Muscle of leg (tissue), 3 donors: ENCODE measurements at regions not wholly inside any gene's neighbourhood (a gene's known extent, or its start where the extent isn't known, plus 50 kb on each side); places are given as distances from the start of the nearest gene placed in this dataset.

Experiments
- DNase-seq: peaks from one replicate; pipeline ENCODE4 v3.0.0; 2013
- H3K27ac ChIP-seq: one replicate; pipeline ENCODE4 v1.5.1; 2013; ENCODE audit warnings: mild to moderate bottlenecking, low read length, control low read depth
- H3K27me3 ChIP-seq: one replicate; pipeline ENCODE4 v1.6.1; 2013; ENCODE audit warnings: low read length; ENCODE audit not compliant: control insufficient read depth, insufficient read depth
- H3K36me3 ChIP-seq: one replicate; pipeline ENCODE4 v1.6.1; 2013; ENCODE audit warnings: low read length; ENCODE audit not compliant: control insufficient read depth, insufficient read depth
- H3K4me1 ChIP-seq: one replicate; pipeline ENCODE4 v1.6.1; 2013; ENCODE audit warnings: low read length; ENCODE audit not compliant: control insufficient read depth, insufficient read depth
- H3K4me3 ChIP-seq: one replicate; pipeline ENCODE4 v1.5.1; 2013; ENCODE audit warnings: low read length, control low read depth
- H3K9me3 ChIP-seq: replicated peaks from 2 replicates; pipeline ENCODE4 v1.6.1; 2013; ENCODE audit warnings: low read depth, low read length; ENCODE audit not compliant: control insufficient read depth
- WGBS: methylation state at CpG from one replicate; pipeline ENCODE4 v1.1.5; 2013; ENCODE audit warnings: missing lambda C conversion rate; ENCODE audit not compliant: insufficient coverage; 5-methylcytosine and 5-hydroxymethylcytosine counted together

GRCh38 chr13:82905071-82905470, 977.2 kb downstream of the SLITRK1 start:
- Histone ChIP-seq H3K4me3 (no peak overlapping the region), H3K36me3 (no peaks in the 10 kb centered on the region), H3K27me3 (no peaks in the 10 kb centered on the region), H3K9me3 (no peaks in the 10 kb centered on the region), H3K27ac (no peak overlapping the region), H3K4me1 (no peaks in the 10 kb centered on the region)
- DNase-seq = no peak
- WGBS = no CpG with 5 or more reads among the region's 2 CpGs

DNA sequence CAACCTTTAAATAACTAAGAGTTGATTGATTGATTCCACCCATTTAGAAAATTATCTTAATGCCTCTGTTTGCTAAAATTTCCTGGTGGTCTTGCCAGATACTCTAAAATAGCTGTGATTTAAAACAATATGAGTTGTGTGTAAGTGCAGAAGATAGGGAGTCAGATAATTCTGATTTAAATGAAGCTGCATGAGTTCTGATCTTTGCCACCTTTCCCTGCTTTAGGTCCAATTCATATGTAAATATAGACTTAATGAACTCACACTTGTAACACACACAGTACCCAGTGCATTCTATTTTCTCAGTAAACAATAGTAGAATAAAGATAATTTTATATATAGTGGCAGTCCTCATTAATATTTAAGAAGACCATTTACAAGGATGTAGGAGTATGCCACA, 981.8 kb downstream of the SLITRK1 start:
- DNase-seq = no peak
- Histone ChIP-seq H3K27me3 (no peaks in the 10 kb centered on the region), H3K9me3 (no peaks in the 10 kb centered on the region), H3K36me3 (no peaks in the 10 kb centered on the region), H3K4me3 (no peak overlapping the region), H3K27ac (no peak overlapping the region), H3K4me1 (no peaks in the 10 kb centered on the region)

- Histone ChIP-seq H3K27ac (no peak overlapping the region), H3K4me3 (no peak overlapping the region), H3K4me1 (no peaks in the 10 kb centered on the region), H3K9me3 (no peaks in the 10 kb centered on the region), H3K36me3 (no peaks in the 10 kb centered on the region), H3K27me3 (no peaks in the 10 kb centered on the region)
- 55% methylated on average over 2 of the region's 3 CpGs for WGBS
- DNase-seq = no peak
These were observed 983.7 kb downstream of the SLITRK1 start for GRCh38 chr13:82898586-82898985.

GRCh38 chr13:82879921-82880320, 1002.4 kb downstream of the SLITRK1 start:
- Histone ChIP-seq H3K9me3 (peaks cover 3% of the 10 kb centered on the region), H3K36me3 (no peaks in the 10 kb centered on the region), H3K4me1 (no peaks in the 10 kb centered on the region), H3K27me3 (no peaks in the 10 kb centered on the region), H3K27ac (no peak overlapping the region), H3K4me3 (no peak overlapping the region)
- WGBS = no CpG with 5 or more reads among the region's 1 CpG
- DNase-seq = no peak

DNA sequence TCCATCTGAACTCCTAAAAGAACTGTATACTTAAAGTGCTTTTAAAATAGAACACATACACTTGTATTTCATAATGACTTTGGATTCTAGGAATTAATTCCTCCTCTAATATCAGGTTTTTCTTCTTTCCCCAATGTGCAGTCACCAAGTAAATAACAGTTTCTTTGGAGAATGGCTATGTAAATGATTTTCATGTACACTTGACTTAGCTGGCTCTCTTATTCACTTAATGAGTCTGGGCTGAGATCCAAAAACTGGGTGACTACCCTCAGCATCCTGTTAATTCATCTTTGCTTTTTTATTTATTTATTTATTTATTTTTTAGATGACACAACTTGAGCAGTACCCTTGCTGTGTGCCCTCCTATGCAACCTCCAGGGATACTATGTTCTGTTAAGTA, 1003.7 kb downstream of the SLITRK1 start:
- H3K4me1 ChIP-seq = no peaks in the 10 kb centered on the region
- H3K36me3 ChIP-seq = no peaks in the 10 kb centered on the region
- H3K4me3 ChIP-seq = no peak overlapping the region
- H3K27ac ChIP-seq = no peak overlapping the region
- no peaks in the 10 kb centered on the region for H3K27me3 ChIP-seq
- no peaks in the 10 kb centered on the region for H3K9me3 ChIP-seq
- no peak for DNase-seq

GRCh38 chr13:82867284-82867683, 1015.0 kb downstream of the SLITRK1 start:
- Histone ChIP-seq H3K36me3 (no peaks in the 10 kb centered on the region), H3K9me3 (no peaks in the 10 kb centered on the region), H3K27me3 (no peaks in the 10 kb centered on the region), H3K4me3 (no peak overlapping the region), H3K4me1 (no peaks in the 10 kb centered on the region), H3K27ac (no peak overlapping the region)
- no peak for DNase-seq
- WGBS = no CpG with 5 or more reads among the region's 2 CpGs

GRCh38 chr13:82850644-82851043, 1031.6 kb downstream of the SLITRK1 start:
- Histone ChIP-seq H3K9me3 (no peaks in the 10 kb centered on the region), H3K36me3 (no peaks in the 10 kb centered on the region), H3K4me3 (no peak overlapping the region), H3K27ac (no peak overlapping the region), H3K27me3 (no peaks in the 10 kb centered on the region), H3K4me1 (no peaks in the 10 kb centered on the region)
- DNase-seq = no peak

GRCh38 chr13:82848766-82849165, 1033.5 kb downstream of the SLITRK1 start:
- H3K27ac ChIP-seq = no peak overlapping the region
- H3K4me3 ChIP-seq = no peak overlapping the region
- no CpG with 5 or more reads among the region's 1 CpG for WGBS
- H3K4me1 ChIP-seq = no peaks in the 10 kb centered on the region
- no peak for DNase-seq
- H3K9me3 ChIP-seq = no peaks in the 10 kb centered on the region
- no peaks in the 10 kb centered on the region for H3K36me3 ChIP-seq
- no peaks in the 10 kb centered on the region for H3K27me3 ChIP-seq

GRCh38 chr13:82847595-82847994, 1034.7 kb downstream of the SLITRK1 start:
- no CpG with 5 or more reads among the region's 3 CpGs for WGBS
- no peaks in the 10 kb centered on the region for H3K36me3 ChIP-seq
- no peak overlapping the region for H3K4me3 ChIP-seq
- no peaks in the 10 kb centered on the region for H3K4me1 ChIP-seq
- peak; percentile 1 for DNase-seq
- no peaks in the 10 kb centered on the region for H3K9me3 ChIP-seq
- H3K27ac ChIP-seq = no peak overlapping the region
- no peaks in the 10 kb centered on the region for H3K27me3 ChIP-seq

DNA sequence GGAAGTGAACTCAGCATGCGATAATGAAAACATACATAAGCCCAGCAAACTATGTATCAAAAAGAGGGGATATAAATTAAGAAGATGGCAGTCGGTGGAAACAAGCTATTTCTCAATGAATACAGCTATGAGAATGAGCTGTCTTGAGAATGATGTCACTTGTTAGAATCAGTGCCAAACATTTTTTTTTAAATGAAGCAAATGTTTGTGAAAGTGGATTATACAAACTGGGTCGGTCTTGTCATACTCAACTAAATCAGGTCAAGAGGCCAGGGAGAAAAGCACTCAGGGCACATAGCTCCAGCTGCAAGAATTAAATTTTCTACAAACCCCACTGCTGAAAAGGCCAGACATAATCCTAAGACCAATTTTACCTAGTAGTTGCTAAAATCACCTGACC, 1048.4 kb downstream of the SLITRK1 start:
- DNase-seq = no peak
- no peaks in the 10 kb centered on the region for H3K9me3 ChIP-seq
- H3K4me3 ChIP-seq = no peak overlapping the region
- no CpG with 5 or more reads among the region's 3 CpGs for WGBS
- no peaks in the 10 kb centered on the region for H3K27me3 ChIP-seq
- no peaks in the 10 kb centered on the region for H3K36me3 ChIP-seq
- H3K27ac ChIP-seq = no peak overlapping the region
- H3K4me1 ChIP-seq = no peaks in the 10 kb centered on the region

GRCh38 chr13:82829040-82829439, 1053.2 kb downstream of the SLITRK1 start:
- H3K4me1 ChIP-seq = no peaks in the 10 kb centered on the region
- no peaks in the 10 kb centered on the region for H3K27me3 ChIP-seq
- H3K4me3 ChIP-seq = no peak overlapping the region
- H3K27ac ChIP-seq = no peak overlapping the region
- no peaks in the 10 kb centered on the region for H3K9me3 ChIP-seq
- no peak for DNase-seq
- WGBS = 90% methylated on average over 1 of the region's 1 CpG
- no peaks in the 10 kb centered on the region for H3K36me3 ChIP-seq
